Hematopoietic multipotent progenitor cell (in vitro differentiated cells): ENCODE measurements at regions not wholly inside any gene's neighbourhood (a gene's known extent, or its start where the extent isn't known, plus 50 kb on each side); places are given as distances from the start of the nearest gene placed in this dataset.

Source experiments
- DNase-seq, 3 donors: peaks; one replicate each; pipeline ENCODE4 v3.0.0-alpha.2; 2011 to 2015; ENCODE audit warnings: low read depth in 2 of 3, low spot score in 2 of 3

DNA sequence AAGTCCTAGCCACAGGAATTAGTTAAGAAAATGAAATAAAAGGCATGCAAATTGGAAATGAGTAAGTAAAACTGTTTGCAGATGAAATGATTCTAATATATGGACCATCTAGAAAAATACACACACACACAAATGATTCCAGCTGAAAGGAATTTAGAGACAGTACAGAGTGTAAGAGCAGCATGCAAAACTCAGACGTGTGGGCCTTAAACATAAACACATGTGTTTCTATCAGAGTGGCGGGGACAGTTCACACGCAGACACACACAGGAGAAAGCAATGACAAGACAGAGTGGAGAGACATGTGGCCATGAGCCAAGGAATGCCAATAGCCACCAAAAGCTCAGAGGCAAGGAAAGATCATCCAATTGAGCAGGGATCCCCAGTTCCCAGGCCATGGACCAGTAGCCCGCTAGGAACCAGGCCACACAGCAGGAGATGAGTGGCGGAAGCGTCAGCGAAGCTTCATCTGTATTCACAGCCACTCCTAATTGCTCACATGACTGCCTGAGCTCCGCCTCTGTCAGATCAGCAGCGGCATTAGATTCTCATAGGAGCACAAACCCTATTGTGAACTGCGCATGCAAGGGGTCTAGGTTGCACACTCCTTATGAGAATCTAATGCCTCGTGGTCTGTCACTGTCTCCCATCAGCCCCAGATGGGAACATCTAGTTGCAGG lies 155.4 kb downstream of the ARL4C start:
- DNase-seq = no peak

DNA sequence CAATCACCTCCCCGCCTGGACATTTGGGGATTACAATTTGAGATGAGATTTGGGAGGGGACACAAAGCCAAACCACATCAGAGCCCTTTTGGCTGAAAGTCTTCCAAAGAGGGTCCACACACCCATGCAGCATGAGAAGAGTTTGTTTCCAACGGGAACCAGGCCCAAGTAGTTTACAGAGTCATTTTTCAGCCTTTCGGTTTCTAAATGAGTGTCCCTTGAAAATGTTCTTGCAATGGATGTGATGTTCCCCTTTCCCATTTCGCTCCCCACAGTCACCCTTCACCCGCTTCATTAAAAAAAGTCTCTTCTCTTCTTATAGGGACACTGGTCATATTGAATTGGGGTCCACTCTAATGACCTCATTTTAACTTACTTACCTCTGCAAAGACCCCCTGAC lies 157.4 kb downstream of the ARL4C start:
- DNase-seq = no peak

DNA sequence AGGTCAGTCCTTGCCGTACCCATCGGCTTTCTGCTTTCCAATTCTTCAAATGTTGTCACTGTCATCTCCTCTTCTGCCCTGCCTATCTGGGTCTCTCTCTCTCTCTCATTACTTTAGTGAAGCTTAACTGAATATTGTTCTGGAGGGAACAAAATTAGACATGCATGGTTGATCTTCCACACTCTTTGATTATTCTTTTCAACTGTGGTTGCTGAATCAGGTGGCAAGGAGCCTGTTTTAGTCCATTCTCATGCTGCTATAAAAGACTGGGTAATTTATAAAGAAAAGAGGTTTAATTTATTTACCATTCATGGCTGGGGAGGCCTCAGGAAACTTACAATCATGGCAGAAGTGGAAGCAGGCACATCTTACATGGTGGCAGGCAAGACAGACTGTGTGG lies 157.9 kb downstream of the ARL4C start:
- DNase-seq = no peak

DNA sequence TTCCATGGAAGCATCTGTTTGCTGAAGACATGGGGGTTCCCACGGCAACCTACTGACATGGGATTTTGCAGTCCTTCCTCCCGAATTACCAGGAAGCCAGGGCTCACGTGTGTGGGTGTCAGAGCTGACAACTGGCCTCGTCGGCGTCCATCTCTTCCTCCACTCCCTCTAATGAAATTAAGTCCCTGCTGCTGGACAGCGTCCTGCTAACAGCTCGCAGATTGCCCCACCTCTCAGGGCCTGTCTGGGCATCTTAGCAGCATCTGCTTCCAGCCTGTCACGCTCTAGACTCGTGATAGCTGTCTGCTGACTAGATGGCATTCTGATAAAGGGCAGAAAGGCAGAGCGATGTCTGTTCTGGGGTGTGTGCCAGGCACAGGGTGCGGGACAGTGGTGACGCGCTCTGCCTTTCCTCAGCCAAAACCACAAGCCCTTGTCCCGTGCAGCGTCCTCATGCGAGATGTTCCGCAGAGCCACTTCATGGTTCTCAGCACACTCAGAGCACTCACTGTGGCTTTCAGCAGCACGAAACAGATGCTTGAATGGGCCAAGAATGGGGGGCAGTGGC lies 161.1 kb downstream of the ARL4C start:
- DNase-seq = peak; percentile 37 to 57 (median 51)

DNA sequence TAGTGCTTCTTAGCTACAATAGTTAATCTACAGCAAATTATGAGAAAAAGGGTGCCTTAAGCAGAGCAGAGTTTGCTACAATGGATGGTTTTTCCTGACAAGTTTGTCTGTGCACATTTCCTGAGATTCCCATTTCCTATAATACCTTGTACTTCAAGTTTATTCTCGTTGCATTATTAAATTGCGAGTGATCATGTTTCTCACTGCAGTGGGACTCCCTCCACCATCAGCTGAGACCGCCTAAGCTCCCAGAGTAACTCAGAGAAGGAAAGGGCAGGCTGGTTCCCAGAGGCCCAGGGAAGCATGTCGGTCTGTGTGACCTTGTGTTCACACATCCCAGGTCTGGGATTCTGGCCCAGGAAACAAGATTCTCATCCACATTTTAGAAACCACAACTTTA lies 162.1 kb downstream of the ARL4C start:
- no peak for DNase-seq

DNA sequence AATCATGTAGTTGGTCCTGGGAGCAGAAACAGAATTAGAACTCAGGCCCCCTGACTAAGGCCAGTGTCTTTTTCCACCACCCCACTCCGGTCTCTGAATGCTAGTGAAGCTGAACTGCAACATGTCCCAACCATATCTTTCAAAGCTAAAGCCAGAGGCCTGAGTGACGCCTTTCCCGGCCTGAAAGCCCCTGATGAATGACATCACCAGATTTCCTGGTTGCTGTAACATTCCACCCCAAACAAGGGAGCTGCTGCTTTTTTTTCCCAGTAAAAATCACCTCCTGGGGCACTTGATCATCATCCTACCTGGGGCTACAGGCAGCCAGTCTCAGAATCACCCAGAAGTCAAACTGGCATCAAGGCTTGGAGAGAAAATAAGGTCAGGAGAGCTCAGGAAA lies 162.7 kb downstream of the ARL4C start:
- no peak for DNase-seq

DNA sequence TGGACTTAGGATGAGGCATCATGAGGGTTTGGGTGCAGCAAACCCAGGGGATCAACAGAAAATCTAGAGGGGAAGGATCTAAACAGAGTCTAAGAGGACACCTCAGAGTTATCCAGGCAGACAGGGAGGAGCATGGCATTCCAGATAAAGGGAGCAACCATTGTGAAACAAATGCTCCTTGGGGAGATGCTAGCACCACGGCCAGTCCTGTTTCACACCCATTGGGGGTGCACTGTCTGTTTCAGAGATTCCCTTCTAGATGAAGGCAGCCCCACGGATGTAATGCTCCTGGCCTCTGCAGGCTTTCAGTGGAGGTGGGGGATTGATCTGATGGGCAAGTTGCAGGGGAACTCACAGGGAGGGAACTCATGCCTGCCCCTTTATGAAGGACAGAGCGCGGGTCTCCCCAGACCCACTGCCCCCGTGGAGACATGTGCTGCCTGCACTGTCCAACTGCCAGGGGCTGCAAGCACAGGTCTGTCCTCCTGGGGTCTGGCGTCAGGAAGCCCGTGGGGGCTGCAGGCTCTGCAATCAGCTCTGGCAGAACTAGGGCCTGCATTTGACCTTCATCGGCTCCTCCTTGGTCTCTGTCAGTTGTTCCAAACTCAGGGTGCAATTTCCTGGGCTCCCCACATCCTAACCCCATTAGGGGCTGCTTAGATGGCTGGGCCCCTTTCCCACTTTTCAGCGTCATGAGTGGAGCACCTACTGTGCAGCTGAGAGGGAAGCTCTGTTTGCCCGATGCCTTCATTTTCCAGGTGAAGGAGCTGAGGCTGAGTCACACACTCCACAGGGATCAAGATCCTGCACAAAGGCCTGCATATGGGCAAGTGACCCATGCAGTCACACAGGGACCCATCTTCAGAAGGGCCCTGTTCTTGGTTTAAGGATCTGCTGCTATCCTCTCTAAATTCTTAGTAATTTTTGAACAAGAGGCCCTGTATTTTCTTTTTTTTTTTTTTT lies 163.4 kb downstream of the ARL4C start:
- no peak for DNase-seq

DNA sequence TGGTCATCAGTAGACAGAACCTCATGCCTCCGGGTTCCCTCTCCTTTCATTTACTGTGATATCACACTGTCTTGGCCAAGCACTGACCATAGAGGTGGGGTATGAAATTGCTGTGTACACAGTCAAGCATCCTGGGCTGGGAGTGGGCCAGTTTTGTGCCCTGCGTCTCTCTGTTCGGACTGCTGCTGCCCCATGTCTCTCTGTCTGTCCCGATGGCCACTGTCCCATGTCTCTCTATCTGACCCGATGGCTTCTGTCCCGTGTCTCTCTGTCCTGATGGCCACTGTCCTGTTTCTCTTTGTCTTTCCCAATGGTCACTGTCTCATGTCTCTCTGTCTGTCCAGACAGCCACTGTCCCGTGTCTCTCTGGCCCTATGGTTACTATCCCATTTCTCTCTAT lies 164.9 kb downstream of the ARL4C start:
- DNase-seq = no peak

DNA sequence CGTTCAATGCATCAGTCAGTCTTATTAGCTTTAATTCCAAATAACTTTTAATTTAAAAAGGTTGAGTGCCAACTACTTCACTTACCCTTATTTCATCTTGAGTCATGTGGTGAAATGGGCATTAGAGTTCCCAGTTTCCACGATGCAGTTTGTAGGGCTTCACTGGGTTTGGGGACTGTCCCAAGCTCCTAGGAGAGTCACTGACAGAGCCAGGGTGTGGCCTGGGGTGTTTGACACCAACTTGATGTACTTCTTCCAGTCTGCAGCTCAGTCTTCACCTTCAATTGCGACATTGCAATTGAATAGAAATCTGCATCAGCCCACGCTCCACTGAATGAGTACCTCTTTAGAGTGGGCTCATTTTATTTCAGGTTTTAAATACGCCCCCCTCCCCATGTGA lies 165.3 kb downstream of the ARL4C start:
- no peak for DNase-seq

DNA sequence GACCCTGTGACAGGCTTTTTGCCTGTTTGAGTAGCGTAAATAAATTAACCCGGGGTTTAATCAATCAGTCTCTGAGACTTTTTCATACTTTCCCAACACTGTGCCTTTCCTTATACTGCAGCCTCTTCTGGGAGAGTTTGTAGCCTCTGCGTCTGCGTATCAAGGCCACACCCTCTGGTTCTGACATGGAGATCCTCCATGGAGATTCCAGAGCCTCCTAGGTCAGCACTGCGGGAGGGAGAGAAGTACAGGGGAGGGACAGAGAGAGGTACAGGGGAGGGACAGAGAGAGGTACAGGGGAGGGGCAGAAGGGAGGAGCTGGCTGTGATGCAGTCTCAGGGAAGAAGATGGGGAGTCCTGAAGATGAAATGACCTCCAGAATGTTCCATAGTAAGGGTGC lies 166.0 kb downstream of the ARL4C start:
- no peak for DNase-seq

DNA sequence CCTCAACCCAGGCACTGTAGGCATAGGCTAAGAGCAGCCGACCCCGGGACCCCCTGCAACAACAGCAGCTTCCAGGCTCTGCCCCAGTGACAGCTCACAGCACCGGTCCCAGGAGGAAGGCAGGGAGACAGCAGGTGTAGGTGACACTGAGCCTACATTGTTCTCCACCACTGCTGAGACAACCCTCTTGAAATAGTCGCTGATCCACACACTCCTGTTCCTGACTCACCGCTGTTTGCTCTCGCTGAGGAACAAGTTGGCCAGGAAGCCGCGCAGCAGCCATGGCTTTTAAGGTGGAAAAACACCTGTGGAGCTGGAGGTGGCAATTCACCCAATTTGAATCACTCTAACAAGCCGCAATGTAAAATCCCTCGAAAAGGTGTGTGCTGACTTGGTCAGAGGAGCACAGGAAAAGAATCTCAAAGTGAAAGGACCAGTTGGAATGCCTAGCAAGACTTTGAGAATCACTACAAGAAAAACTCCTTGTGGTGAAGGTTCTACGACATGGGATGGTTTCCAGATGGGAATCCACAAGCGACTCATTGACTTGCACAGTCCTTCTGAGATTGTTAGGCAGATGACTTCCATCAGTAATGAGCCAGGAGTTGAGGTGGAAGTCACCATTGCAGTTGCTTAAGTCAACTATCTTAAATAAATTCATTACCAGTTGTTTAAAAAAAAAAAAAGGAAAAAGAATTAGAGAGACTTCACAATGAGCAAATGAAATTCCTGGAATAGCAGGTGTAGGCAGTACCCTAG lies 167.5 kb downstream of the ARL4C start:
- no peak for DNase-seq

DNA sequence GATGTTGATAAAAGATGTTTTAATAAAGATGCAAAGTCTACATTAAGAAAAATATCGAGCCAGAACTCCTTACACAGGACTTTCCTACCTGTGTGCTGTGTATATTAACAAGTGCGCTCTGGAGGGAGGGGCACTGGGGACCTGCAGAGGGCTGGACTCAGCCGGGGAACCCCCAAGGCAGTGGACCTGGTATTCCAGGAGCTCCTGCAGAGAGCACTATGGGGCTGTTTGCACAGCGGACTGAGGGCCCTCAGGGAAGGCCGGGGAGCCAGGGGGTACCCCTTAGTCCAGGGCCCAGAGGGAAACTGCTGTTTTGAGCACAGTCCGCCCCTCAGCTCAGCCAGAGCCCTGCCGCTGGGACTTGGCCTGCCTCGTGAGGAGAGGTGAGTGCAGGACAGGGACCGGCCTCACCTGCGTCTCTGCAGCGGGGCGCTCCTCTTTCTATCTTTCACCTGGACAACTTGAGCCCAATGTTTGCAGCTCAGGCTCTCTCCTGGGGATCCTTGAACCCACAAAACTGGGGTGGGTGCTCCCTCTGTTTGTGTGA lies 168.4 kb downstream of the ARL4C start:
- no peak for DNase-seq

DNA sequence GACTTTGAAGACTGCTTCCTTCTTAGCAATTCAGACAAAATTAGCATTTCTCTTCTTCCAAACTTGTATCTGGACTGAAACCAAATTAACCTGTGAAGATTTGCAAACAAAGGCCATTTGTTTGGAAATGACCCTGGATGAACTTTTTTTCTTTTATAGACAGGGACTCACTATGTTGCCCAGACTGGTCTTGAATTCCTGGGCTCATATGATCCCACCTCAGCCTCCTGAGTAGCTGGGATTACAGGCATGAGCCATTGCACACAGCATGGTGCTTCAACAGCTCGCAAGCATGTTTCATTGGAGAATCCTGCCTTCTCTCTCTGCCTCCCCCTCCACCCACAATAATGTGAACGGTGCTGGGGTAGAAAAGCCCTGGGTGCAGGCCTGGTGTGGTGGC lies 170.2 kb downstream of the ARL4C start:
- no peak for DNase-seq

DNA sequence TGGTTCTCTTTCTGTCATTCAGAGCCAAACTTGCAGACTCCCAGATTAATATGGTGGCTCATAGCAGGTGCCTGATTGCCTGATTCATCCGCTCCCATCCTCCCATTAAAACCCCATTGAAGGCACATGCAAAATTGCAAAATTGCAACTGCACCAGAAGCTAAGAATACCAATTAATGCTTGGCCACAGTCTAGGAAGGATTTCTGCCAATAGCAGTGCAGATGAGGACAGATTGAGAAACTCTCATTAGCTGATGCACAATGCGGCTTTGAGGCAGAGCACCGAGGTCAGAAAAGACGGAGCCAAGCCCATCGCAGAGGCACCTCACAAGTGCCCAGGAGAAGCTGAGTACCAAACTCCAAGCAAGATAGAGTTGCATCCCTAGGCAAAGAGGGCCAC lies 172.8 kb downstream of the ARL4C start:
- DNase-seq = no peak

DNA sequence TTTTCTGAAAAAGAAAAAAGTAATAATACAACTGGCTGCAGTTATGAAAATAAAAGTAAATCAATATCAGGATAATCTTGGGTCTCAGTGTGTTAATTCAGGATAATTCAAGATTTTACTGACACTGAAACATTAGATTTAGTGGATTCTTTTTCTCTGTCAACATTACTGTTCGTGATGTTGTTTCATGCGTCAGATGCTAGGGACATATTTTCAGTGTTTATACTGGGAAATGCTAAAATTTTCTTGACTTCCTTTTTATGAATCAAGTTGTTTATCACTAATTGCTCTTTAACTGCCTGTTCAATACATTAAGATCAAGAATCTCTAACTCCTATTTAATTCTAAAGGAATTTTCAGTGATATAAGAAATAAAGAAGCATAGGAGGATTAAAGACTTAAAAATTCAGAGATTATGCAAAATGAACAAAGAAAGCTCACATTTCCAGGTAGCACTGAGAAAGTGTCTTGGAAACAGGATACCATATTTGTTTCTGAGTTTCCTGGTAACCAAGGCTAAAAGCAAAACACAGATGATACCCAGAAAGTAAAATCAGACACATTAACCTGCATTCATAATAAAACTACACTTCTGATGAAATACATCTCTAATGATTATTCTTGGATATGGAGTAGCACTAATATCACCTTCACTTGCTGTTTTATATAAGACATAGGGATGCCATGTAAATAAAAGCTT lies 174.0 kb downstream of the ARL4C start:
- DNase-seq = peak in 1 of 3 donors; percentile 17

DNA sequence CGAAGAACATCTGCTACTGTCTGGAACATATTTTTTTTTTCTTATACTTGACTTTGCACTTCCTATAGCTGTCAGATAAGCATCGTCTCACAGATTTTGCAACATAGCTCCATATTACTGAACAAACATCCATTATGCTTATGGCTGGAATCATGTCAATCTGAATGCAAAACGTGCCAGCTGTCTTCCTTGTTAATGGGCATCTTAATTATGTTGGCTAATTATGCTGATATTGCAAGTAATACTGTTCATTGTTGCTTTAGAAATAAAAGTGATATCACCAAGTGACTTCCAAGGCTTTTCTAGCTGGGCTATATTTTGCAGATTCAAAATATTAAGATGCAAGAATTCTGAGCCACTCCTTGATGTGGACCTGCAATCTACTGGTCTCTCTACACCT lies 176.8 kb downstream of the ARL4C start:
- no peak for DNase-seq

DNA sequence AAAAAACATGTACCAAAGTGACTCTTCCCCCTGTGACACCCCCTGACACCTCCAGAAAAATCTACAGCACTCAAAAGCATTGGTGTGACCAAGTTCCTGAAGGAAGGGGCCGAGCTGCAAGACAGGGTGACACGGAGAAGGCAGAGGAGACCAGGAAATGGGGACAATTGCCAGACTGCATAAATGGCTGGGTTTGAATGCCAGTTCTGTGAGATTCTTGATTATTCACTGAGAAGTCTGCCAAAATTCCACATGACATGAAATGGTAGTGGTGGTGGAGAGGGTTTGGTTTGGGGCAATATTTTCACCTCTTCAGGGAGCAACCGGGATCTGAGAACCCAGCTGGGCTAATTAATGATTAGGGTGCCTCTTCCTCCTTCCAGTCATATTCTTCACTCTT lies 178.5 kb downstream of the ARL4C start:
- no peak for DNase-seq

DNA sequence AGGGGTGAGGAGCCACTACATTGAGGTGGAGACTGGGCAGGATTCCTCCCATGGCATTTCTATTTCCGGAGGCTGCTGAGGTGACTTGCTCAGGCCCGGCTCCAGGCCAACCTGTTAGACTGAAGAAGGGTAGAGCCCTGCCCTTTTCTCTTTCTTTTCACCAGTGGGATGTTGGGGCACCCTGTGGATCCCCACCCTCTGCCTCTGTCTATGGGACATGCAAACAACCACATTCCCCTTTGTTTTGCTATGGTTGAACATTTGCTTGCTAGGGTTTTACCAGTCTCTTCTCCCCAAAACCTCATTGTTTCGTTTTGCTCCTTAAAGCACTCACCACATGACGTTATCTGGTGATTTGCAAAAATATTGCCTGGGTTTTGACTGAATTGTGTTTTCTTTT lies 183.3 kb downstream of the ARL4C start:
- DNase-seq = no peak

DNA sequence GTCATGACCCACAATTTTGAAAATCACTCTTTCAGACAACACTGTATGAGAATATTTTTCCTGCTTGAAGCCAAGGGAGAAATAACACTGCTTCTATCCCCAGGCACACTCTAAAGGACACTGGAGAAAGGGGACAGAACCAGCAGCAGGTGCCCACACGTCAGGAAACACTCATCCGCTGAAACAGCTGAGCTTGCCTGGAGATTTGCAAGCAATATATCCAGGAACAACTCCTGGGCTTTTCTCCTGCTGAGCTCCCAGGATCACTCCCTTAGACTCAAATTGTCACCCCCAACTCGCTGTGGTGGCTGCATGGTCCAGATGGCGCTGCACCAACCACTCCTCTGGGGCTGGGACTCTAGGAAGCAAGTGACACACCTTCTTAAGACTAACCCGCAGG lies 186.7 kb downstream of the ARL4C start:
- DNase-seq = no peak

DNA sequence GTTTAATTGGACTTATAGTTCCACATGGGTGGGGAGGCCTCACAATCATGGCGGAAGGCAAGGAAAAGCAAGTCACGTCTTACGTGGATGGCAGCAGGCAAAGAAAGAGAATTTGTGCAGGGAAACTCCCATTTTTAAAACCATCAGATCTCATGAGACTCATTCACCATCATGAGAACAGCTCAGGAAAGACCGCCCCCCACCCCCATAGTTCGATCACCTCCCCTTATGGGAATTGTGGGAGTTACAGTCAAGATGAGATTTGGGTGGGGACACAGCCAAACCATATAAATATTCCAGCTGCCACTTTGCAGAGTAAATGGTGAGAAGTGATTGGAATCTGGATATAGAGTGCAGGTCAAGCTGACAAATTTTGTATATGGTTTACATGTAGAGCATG lies 187.4 kb downstream of the ARL4C start:
- no peak for DNase-seq
